B cell (primary cell): ENCODE measurements at regions not wholly inside any gene's neighbourhood (a gene's known extent, or its start where the extent isn't known, plus 50 kb on each side); places are given as distances from the start of the nearest gene placed in this dataset.

Source experiments
- ATAC-seq: fragments of 200-7000 bp; cut with Tn5 transposase; one replicate; pipeline ENCODE4 v1.10.0; 2021; ENCODE audit warnings: low read depth, mild to moderate bottlenecking, moderate number of reproducible peaks, moderate library complexity
- CTCF ChIA-PET: fragments of 350-600 bp; sonication (Branson Sonifier 250); formaldehyde crosslinking; loops from one replicate; lab custom pipeline; 2021; ENCODE audit warnings: antibody characterized with exemption, inconsistent platforms; lab: Charles Lee
- POLR2A ChIA-PET: fragments of 350-600 bp; sonication (Branson Sonifier 250); formaldehyde crosslinking; loops from one replicate; lab custom pipeline; 2021; ENCODE audit warnings: antibody characterized with exemption; lab: Charles Lee
- DNase-seq: peaks from one replicate; pipeline ENCODE4 v3.0.0; 2013
- H2AFZ ChIP-seq: 2 replicates; pipeline ENCODE4 v1.6.1; 2012; ENCODE audit warnings: mild to moderate bottlenecking, low read depth, low read length; ENCODE audit not compliant: insufficient read depth, poor library complexity, severe bottlenecking
- H3K27ac ChIP-seq, 2 donors: 1 replicate in 1 of 2; 2 replicates in 1 of 2; pipeline ENCODE4 v1.5.1; 2012 to 2013; ENCODE audit warnings: low read length in 2 of 2, mild to moderate bottlenecking in 2 of 2, moderate library complexity in 1 of 2
- H3K27me3 ChIP-seq, 4 experiments: fragments of 200-600 bp in 1 of 4; sonication (generic) in 1 of 4; replicated peaks in 1 of 4; 1 replicate in 2 of 4; 2 replicates in 2 of 4; pipeline versions ENCODE4 v1.6.1 to v1.7.0; 2013 to 2016; ENCODE audit warnings: low read length in 3 of 4, mild to moderate bottlenecking in 2 of 4, mixed read lengths in 1 of 4, moderate library complexity in 1 of 4; ENCODE audit not compliant: insufficient read depth in 4 of 4, control insufficient read depth in 3 of 4; ENCODE audit errors: control extremely low read depth in 1 of 4
- H3K36me3 ChIP-seq, 2 experiments: replicated peaks in 1 of 2; 1 replicate in 1 of 2; 2 replicates in 1 of 2; pipeline versions ENCODE4 v1.6.1 to v1.7.1; 2013; ENCODE audit warnings: low read length in 1 of 2; ENCODE audit not compliant: insufficient read depth in 2 of 2, control insufficient read depth in 1 of 2; ENCODE audit errors: control extremely low read depth in 1 of 2, extremely low read depth in 1 of 2
- H3K4me1 ChIP-seq, 2 donors: fragments of 200-600 bp in 1 of 2; sonication (generic) in 1 of 2; 1 replicate in 1 of 2; 2 replicates in 1 of 2; pipeline versions ENCODE4 v1.5.1 to v1.6.1; 2013 to 2017; ENCODE audit warnings: low read length in 2 of 2; ENCODE audit not compliant: control insufficient read depth in 2 of 2, insufficient read depth in 2 of 2
- H3K4me2 ChIP-seq: replicated peaks from 2 replicates; pipeline ENCODE3; 2012; ENCODE audit warnings: mild to moderate bottlenecking, low read depth, low read length; ENCODE audit not compliant: poor library complexity, severe bottlenecking
- H3K4me3 ChIP-seq, 5 experiments: fragments of 200-600 bp in 1 of 5; sonication (generic) in 1 of 5; 1 replicate in 3 of 5; 2 replicates in 2 of 5; pipeline versions ENCODE4 v1.5.1 to v1.7.0; 2011 to 2016; ENCODE audit warnings: low read length in 4 of 5, mild to moderate bottlenecking in 4 of 5, low read depth in 2 of 5, control low read depth in 1 of 5, moderate library complexity in 1 of 5; ENCODE audit not compliant: insufficient read depth in 1 of 5; ENCODE audit errors: control extremely low read depth in 1 of 5, extremely low read depth in 1 of 5
- H3K79me2 ChIP-seq: fragments of 200-600 bp; sonication (generic); one replicate; pipeline ENCODE4 v1.6.0; 2016; ENCODE audit warnings: low read length; ENCODE audit not compliant: control insufficient read depth, insufficient read depth
- H3K9ac ChIP-seq: fragments of 200-600 bp; sonication (generic); 2 replicates; pipeline ENCODE4 v1.6.1; 2017; ENCODE audit warnings: mild to moderate bottlenecking, low read length, moderate library complexity
- H3K9me3 ChIP-seq, 3 donors: one replicate each; pipeline versions ENCODE4 v1.6.1 to v1.7.1; 2013; ENCODE audit warnings: low read length in 2 of 3; ENCODE audit not compliant: control insufficient read depth in 2 of 3, insufficient read depth in 1 of 3; ENCODE audit errors: control extremely low read depth in 1 of 3
- H4K20me1 ChIP-seq: 2 replicates; pipeline ENCODE4 v1.6.0; 2012; ENCODE audit warnings: mild to moderate bottlenecking, low read length; ENCODE audit not compliant: insufficient read depth, control insufficient read depth, poor library complexity, severe bottlenecking
- H3K27ac Mint-ChIP-seq: one replicate; pipeline ENCODE4 v1.8.0; 2021; ENCODE audit warnings: mixed read lengths
- H3K27me3 Mint-ChIP-seq: one replicate; pipeline ENCODE4 v1.8.0; 2021; ENCODE audit warnings: mixed read lengths
- H3K4me1 Mint-ChIP-seq: one replicate; pipeline ENCODE4 v1.8.0; 2021; ENCODE audit warnings: mixed read lengths
- H3K4me3 Mint-ChIP-seq: one replicate; pipeline ENCODE4 v1.8.0; 2021; ENCODE audit warnings: mixed read lengths
- H3K9me3 Mint-ChIP-seq: one replicate; pipeline ENCODE4 v1.8.0; 2022; ENCODE audit warnings: mixed read lengths; ENCODE audit not compliant: insufficient read depth
- CTCF ChIP-seq: fragments of 200-600 bp; IDR thresholded peaks from one replicate; pipeline ENCODE4 v1.8.0; 2022; ENCODE audit warnings: antibody characterized with exemption, mild to moderate bottlenecking
- EZH2 ChIP-seq: IDR thresholded peaks from 2 replicates; pipeline ENCODE4 v1.6.1; 2012; ENCODE audit warnings: borderline replicate concordance, low read depth, mild to moderate bottlenecking, moderate library complexity, low read length; ENCODE audit not compliant: insufficient read depth, poor library complexity, severe bottlenecking
- WGBS: methylation state at CpG from one replicate; pipeline ENCODE4 v1.1.5; 2013; ENCODE audit warnings: missing lambda C conversion rate; ENCODE audit not compliant: insufficient coverage; 5-methylcytosine and 5-hydroxymethylcytosine counted together
- intact Hi-C: fragments of 100-400 bp; cut with micrococcal nuclease; formaldehyde crosslinking; loops from one replicate; pipeline ENCODE4 v1.10.0; 2022

GRCh38 chr6:158868890-158869825 lies 50.0 kb upstream of the EZR start:
- Histone ChIP-seq H3K4me2 (peak overlapping the region; percentile 86), H3K4me1 (peaks cover 52 to 61% of the 10 kb centered on the region in 2 donors), H3K27ac (peak overlapping the region; percentile 99 to 100), H3K79me2 (peaks cover 10% of the 10 kb centered on the region), H3K9me3 (peaks cover 0 to 3% (median 0%) of the 10 kb centered on the region in 3 donors), H3K9ac (peak overlapping the region; percentile 93), H3K36me3 (no peaks in the 10 kb centered on the region), H2AFZ (no peak overlapping the region), H3K27me3 (no peaks in the 10 kb centered on the region), H3K4me3 (peak overlapping the region; percentile 14 to 61 (median 50)), H4K20me1 (no peaks in the 10 kb centered on the region)
- Mint-ChIP-seq H3K27ac (peak overlapping the region; percentile 100), H3K9me3 (no peaks in the 10 kb centered on the region), H3K27me3 (no peaks in the 10 kb centered on the region), H3K4me3 (peak overlapping the region; percentile 91), H3K4me1 (peaks cover 67% of the 10 kb centered on the region)
- ATAC-seq: peak; percentile 63
- 10% methylated on average over 40 of the region's 45 CpGs for WGBS
- POLR2A ChIA-PET: interaction anchor here (0.6 to 5.8 kb wide), 31 partner anchors 10 to 316 kb away, joined by 3 to 162 read pairs (median 5); partner anchors contain the start of genes EZR and RSPH3
- DNase-seq: peak; percentile 99
- CTCF ChIA-PET: interaction anchor here (0.6 to 6.0 kb wide), 32 partner anchors 10 to 238 kb away, joined by 3 to 52 read pairs (median 6); partner anchors contain the start of gene EZR
- intact Hi-C loops: loop anchor here (1.0 to 10.0 kb wide), 7 partner anchors 42 to 1104 kb away; partner anchors contain the start of genes EZR, GTF2H5 and SERAC1
- TF ChIP-seq EZH2 (no peak), CTCF (no peak)
